ENCODE measurements at regions not wholly inside any gene's neighbourhood (a gene's known extent, or its start where the extent isn't known, plus 50 kb on each side); places are given as distances from the start of the nearest gene placed in this dataset.

- DNase-seq, result no peak
- Histone ChIP-seq H3K4me3 (ENCODE audit: low read depth in 1 of 3, low read length in 3 of 3) (no peak overlapping the region), H3K27me3 (ENCODE audit: control insufficient read depth in 3 of 3, insufficient read depth in 3 of 3, low read length in 3 of 3) (peaks cover 0 to 9% (median 0%) of the 10 kb centered on the region in 3 donors), H3K27ac (ENCODE audit: low read depth in 1 of 3, low read length in 2 of 3) (no peak overlapping the region), H3K4me1 (ENCODE audit: control insufficient read depth in 3 of 3, insufficient read depth in 2 of 3, low read depth in 1 of 3, low read length in 2 of 3) (peaks cover 0 to 2% (median 0%) of the 10 kb centered on the region in 3 donors), H3K36me3 (ENCODE audit: control insufficient read depth in 3 of 3, insufficient read depth in 2 of 3, low read depth in 1 of 3, low read length in 3 of 3) (no peaks in the 10 kb centered on the region), H3K9me3 (ENCODE audit: control insufficient read depth in 2 of 2, insufficient read depth in 1 of 2, low read depth in 1 of 2, low read length in 1 of 2) (no peaks in the 10 kb centered on the region)
- no peak for FAIRE-seq
- 85 to 90% (median 89%) methylated on average over 27 of the region's 27 CpGs for WGBS, 3 donors
These were observed 195.9 kb downstream of the SNX19 start for GRCh38 chr11:130720232-130721022.

DNA sequence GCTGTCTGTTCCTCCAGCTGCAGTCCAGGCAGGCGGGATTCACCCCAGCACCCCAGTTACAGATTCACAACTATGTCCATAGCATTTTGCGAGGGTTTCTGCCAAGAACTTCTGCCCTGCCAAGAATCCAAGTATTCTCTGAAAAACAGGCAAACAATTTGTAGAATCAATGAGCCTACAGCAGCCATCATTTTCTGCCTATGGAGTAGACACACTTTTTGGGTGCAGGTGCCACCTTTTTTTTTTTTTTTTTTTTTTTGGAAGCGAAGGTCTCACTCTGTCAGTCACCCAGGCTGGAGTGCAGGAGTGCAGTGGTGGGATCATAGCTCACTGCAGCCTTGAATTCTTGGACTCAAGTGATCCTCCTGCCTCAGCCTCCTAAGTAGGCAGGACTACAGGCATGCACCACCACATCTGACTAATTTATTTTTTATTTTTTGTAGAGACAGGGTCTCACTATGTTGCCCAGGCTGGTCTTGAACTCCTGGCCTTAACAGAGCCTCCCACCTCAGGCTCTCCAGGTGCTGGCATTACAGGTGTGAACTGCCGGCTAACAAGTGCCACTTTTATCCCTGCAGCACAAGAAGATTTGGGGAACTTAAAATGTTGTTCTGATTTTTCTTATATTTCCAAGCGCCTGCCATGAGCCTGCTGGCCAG, 195.1 kb downstream of the SNX19 start:
- 68 to 88% (median 87%) methylated on average over 4 to 5 of the region's 5 CpGs for WGBS, 3 donors
- DNase-seq, result no peak
- FAIRE-seq, result no peak
- H3K36me3 ChIP-seq (ENCODE audit: control insufficient read depth in 3 of 3, insufficient read depth in 2 of 3, low read depth in 1 of 3, low read length in 3 of 3), result no peaks in the 10 kb centered on the region
- no peak overlapping the region for H3K4me3 ChIP-seq (ENCODE audit: low read depth in 1 of 3, low read length in 3 of 3)
- peaks cover 0 to 9% (median 0%) of the 10 kb centered on the region in 3 donors for H3K27me3 ChIP-seq (ENCODE audit: control insufficient read depth in 3 of 3, insufficient read depth in 3 of 3, low read length in 3 of 3)
- H3K4me1 ChIP-seq (ENCODE audit: control insufficient read depth in 3 of 3, insufficient read depth in 2 of 3, low read depth in 1 of 3, low read length in 2 of 3), result peaks cover 0 to 3% (median 3%) of the 10 kb centered on the region in 3 donors
- H3K27ac ChIP-seq (ENCODE audit: low read depth in 1 of 3, low read length in 2 of 3), result no peak overlapping the region
- H3K9me3 ChIP-seq (ENCODE audit: control insufficient read depth in 2 of 2, insufficient read depth in 1 of 2, low read depth in 1 of 2, low read length in 1 of 2), result no peaks in the 10 kb centered on the region

DNA sequence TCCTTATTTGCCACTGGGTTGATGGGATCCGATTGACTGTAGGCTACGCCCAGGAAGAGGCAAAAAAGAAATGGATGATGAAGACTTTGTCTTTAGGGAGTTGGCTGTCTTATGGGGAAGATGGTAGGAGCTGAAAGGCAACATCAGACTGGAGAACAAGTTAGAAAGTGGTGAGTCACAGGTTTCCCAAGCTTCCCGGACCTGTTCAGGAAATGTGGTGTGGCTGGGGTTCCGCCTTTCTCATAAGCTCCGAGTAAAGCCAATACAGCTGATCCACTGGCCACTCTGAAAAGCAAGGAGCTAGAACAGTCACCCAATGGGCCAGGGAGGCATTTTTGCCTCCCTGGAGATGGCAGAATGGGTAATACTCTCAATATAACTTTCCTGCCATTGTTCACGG, 194.5 kb downstream of the SNX19 start:
- peaks cover 0 to 9% (median 0%) of the 10 kb centered on the region in 3 donors for H3K27me3 ChIP-seq (ENCODE audit: control insufficient read depth in 3 of 3, insufficient read depth in 3 of 3, low read length in 3 of 3)
- FAIRE-seq, result no peak
- H3K4me1 ChIP-seq (ENCODE audit: control insufficient read depth in 3 of 3, insufficient read depth in 2 of 3, low read depth in 1 of 3, low read length in 2 of 3), result peaks cover under 1 to 7% (median 3%) of the 10 kb centered on the region in 3 donors
- H3K9me3 ChIP-seq (ENCODE audit: control insufficient read depth in 2 of 2, insufficient read depth in 1 of 2, low read depth in 1 of 2, low read length in 1 of 2), result no peaks in the 10 kb centered on the region
- DNase-seq, result no peak
- no peak overlapping the region for H3K4me3 ChIP-seq (ENCODE audit: low read depth in 1 of 3, low read length in 3 of 3)
- no peak overlapping the region for H3K27ac ChIP-seq (ENCODE audit: low read depth in 1 of 3, low read length in 2 of 3)
- H3K36me3 ChIP-seq (ENCODE audit: control insufficient read depth in 3 of 3, insufficient read depth in 2 of 3, low read depth in 1 of 3, low read length in 3 of 3), result no peaks in the 10 kb centered on the region
- WGBS, 3 donors, result 85 to 86% (median 85%) methylated on average over 6 of the region's 6 CpGs

- WGBS, 3 donors, result 85 to 87% (median 86%) methylated on average over 4 of the region's 4 CpGs
- H3K27ac ChIP-seq (ENCODE audit: low read depth in 1 of 3, low read length in 2 of 3), result no peak overlapping the region
- peaks cover 0 to 7% (median 0%) of the 10 kb centered on the region in 3 donors for H3K27me3 ChIP-seq (ENCODE audit: control insufficient read depth in 3 of 3, insufficient read depth in 3 of 3, low read length in 3 of 3)
- no peak for DNase-seq
- no peaks in the 10 kb centered on the region for H3K36me3 ChIP-seq (ENCODE audit: control insufficient read depth in 3 of 3, insufficient read depth in 2 of 3, low read depth in 1 of 3, low read length in 3 of 3)
- no peak for FAIRE-seq
- no peak overlapping the region for H3K4me3 ChIP-seq (ENCODE audit: low read depth in 1 of 3, low read length in 3 of 3)
- H3K4me1 ChIP-seq (ENCODE audit: control insufficient read depth in 3 of 3, insufficient read depth in 2 of 3, low read depth in 1 of 3, low read length in 2 of 3), result peaks cover 2 to 14% (median 3%) of the 10 kb centered on the region in 3 donors
- no peaks in the 10 kb centered on the region for H3K9me3 ChIP-seq (ENCODE audit: control insufficient read depth in 2 of 2, insufficient read depth in 1 of 2, low read depth in 1 of 2, low read length in 1 of 2)
These were observed 193.9 kb downstream of the SNX19 start for GRCh38 chr11:130722401-130722800.

GRCh38 chr11:130725421-130726233, 190.7 kb downstream of the SNX19 start:
- Histone ChIP-seq H3K27me3 (ENCODE audit: control insufficient read depth in 3 of 3, insufficient read depth in 3 of 3, low read length in 3 of 3) (no peaks in the 10 kb centered on the region), H3K4me1 (ENCODE audit: control insufficient read depth in 3 of 3, insufficient read depth in 2 of 3, low read depth in 1 of 3, low read length in 2 of 3) (peaks cover 2 to 14% (median 3%) of the 10 kb centered on the region in 3 donors), H3K9me3 (ENCODE audit: control insufficient read depth in 2 of 2, insufficient read depth in 1 of 2, low read depth in 1 of 2, low read length in 1 of 2) (peaks cover 0 to 8% of the 10 kb centered on the region in 2 donors), H3K27ac (ENCODE audit: low read depth in 1 of 3, low read length in 2 of 3) (no peak overlapping the region), H3K4me3 (ENCODE audit: low read depth in 1 of 3, low read length in 3 of 3) (no peak overlapping the region), H3K36me3 (ENCODE audit: control insufficient read depth in 3 of 3, insufficient read depth in 2 of 3, low read depth in 1 of 3, low read length in 3 of 3) (no peaks in the 10 kb centered on the region)
- FAIRE-seq (no peak), DNase-seq (peak; percentile 14 to 15)
- WGBS, 3 donors, result 36 to 63% (median 39%) methylated on average over 5 of the region's 5 CpGs

GRCh38 chr11:130726234-130727037, 189.8 kb downstream of the SNX19 start:
- no peak overlapping the region for H3K27ac ChIP-seq (ENCODE audit: low read depth in 1 of 3, low read length in 2 of 3)
- WGBS, 3 donors, result 54 to 72% (median 64%) methylated on average over 14 of the region's 14 CpGs
- peaks cover 1 to 15% of the 10 kb centered on the region in 2 donors for H3K9me3 ChIP-seq (ENCODE audit: control insufficient read depth in 2 of 2, insufficient read depth in 1 of 2, low read depth in 1 of 2, low read length in 1 of 2)
- no peak overlapping the region for H3K4me3 ChIP-seq (ENCODE audit: low read depth in 1 of 3, low read length in 3 of 3)
- DNase-seq (peak; percentile 10 to 48), FAIRE-seq (no peak)
- H3K36me3 ChIP-seq (ENCODE audit: control insufficient read depth in 3 of 3, insufficient read depth in 2 of 3, low read depth in 1 of 3, low read length in 3 of 3), result no peaks in the 10 kb centered on the region
- H3K4me1 ChIP-seq (ENCODE audit: control insufficient read depth in 3 of 3, insufficient read depth in 2 of 3, low read depth in 1 of 3, low read length in 2 of 3), result peaks cover 2 to 14% (median 3%) of the 10 kb centered on the region in 3 donors
- no peaks in the 10 kb centered on the region for H3K27me3 ChIP-seq (ENCODE audit: control insufficient read depth in 3 of 3, insufficient read depth in 3 of 3, low read length in 3 of 3)

- FAIRE-seq (no peak), DNase-seq (no peak)
- 72 to 86% (median 79%) methylated on average over 9 of the region's 9 CpGs for WGBS, 3 donors
- Histone ChIP-seq H3K4me3 (ENCODE audit: low read depth in 1 of 3, low read length in 3 of 3) (no peak overlapping the region), H3K27me3 (ENCODE audit: control insufficient read depth in 3 of 3, insufficient read depth in 3 of 3, low read length in 3 of 3) (no peaks in the 10 kb centered on the region), H3K4me1 (ENCODE audit: control insufficient read depth in 3 of 3, insufficient read depth in 2 of 3, low read depth in 1 of 3, low read length in 2 of 3) (peaks cover 2 to 14% (median 3%) of the 10 kb centered on the region in 3 donors), H3K9me3 (ENCODE audit: control insufficient read depth in 2 of 2, insufficient read depth in 1 of 2, low read depth in 1 of 2, low read length in 1 of 2) (peaks cover 1 to 15% of the 10 kb centered on the region in 2 donors), H3K36me3 (ENCODE audit: control insufficient read depth in 3 of 3, insufficient read depth in 2 of 3, low read depth in 1 of 3, low read length in 3 of 3) (no peaks in the 10 kb centered on the region), H3K27ac (ENCODE audit: low read depth in 1 of 3, low read length in 2 of 3) (no peak overlapping the region)
These were observed 188.8 kb downstream of the SNX19 start for GRCh38 chr11:130727157-130728119.

Measured in small intestine (tissue), 7 donors.